Hematopoietic multipotent progenitor cell treated with erythropoietin and hydrocortisone succinate and interleukin-3 and kit ligand, for 4 days (in vitro differentiated cells): ENCODE measurements at regions not wholly inside any gene's neighbourhood (a gene's known extent, or its start where the extent isn't known, plus 50 kb on each side); places are given as distances from the start of the nearest gene placed in this dataset.

Experiments used
- DNase-seq: peaks from one replicate; pipeline ENCODE4 v3.0.0-alpha.2; 2015

DNA sequence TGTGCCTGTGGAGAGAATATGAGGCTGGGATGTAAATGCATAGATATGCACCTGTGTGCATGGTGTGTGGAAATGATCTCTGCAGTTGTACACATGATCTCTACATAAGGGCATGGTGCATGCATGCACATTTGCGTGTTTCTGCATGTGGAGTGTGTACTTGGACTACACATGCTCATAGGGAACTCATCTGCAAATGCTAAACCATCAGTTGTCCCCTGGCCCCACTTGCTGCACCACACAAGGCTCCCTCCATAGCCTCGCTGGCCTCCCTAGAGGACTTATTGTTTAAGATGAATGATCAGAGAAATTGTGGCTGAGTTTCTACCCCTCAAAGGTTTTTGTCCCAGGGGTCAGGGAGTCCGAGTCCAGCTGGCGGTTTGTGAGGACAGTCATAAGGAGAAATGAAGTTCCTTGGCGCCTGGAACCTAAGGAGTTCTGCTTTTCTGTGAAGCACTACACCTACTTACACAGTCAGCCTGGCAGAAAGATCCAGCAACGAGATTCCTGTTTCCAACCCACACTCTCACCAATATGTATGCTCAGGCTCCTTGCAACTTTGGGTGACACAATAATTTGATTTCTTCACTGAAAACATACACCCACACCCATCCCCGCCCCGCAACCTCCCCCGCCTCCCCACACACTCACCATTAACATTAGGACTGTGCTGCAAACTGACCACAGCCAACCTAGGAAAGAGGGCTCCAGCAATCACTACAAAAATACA lies 79.9 kb upstream of the CPEB4 start:
- DNase-seq: peak; percentile 37

GRCh38 chr5:173809014-173809413 lies 79.1 kb upstream of the CPEB4 start:
- DNase-seq: no peak

DNA sequence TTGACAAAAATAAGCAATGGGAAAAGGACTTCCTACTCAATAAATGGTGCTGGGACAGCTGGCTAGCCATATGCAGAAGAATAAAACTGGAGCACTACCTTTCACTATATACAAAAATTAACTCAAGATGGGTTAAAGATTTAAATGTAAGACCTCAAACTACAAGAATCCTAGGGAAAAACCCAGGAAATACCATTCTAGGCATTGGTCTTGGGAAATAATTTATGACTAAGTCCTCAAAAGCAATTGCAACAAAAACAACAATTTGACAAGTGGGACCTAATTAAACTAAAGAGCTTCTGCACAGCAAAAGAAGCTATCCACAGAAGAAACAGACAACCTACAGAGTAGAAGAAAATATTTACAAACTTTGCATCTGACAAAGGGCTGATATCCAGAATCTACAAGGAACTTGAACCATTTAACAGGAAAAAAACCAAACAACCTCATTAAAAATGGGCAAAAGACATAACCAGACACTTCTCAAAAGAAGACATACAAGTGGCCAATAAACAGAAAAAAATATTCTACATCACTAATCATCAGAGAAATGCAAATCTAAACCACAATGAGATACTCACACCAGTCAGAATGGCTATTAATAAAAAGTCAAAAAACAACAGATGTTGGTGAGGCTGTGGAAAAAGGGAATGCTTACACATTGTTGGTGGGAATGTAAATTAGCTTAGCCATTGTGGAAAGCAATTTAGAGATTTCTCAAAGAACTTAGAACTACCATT lies 75.2 kb upstream of the CPEB4 start:
- DNase-seq: no peak

DNA sequence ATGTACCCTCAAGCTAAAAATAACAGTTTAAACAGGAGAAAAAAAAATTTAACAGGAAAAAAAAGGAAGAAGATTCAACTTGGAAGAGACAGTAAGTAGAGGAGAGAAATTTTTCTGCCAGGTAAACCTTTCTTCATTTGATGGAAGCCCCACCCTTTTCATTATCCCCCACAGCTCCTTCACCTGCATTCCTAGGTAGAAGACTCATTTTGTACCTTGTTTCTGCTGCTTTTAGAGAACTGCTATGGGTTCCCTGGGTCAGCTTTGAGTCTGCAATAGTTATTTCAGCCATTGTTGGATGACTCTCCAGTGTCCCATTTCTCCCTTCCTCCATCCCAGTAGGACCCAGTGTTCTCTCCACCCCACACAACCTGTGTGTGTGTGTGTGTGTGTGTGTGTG lies 74.1 kb upstream of the CPEB4 start:
- no peak for DNase-seq

DNA sequence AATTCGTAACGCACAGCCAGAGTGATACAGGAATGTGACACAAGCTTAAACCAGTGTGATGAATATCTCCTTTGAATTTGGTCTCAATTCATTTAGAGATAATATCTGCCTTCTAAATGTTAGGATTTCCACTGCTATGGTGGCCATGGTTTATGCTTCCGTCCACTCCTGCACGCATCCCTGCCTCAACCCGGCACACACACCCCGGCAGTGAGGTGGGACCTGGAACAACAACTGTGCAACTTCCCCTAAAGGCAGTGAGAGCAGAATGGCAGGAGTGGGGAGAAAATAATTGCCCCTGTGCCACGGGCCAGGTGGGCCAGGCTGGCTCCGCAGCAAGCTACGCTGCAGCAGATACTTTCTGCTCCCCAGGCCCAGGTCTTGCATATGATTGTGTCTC lies 72.6 kb upstream of the CPEB4 start:
- no peak for DNase-seq

DNA sequence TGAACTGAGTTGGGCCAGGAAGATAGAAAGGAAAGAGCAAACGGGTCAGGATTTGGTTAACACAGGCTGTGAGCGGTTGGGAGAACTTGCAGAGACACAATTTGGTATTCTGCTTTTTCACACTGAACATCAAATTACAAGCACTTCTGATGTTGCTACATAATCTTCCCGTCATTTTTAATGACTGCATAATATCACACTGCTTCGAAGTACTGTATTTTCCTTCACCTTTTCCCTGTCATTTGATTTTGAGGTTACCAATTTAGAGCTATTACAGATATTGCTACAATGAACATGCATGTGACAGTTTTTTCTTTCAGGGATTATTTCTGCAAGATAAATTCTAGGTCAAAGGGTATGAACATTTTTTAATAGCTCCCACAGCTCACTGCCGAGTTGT lies 71.4 kb upstream of the CPEB4 start:
- DNase-seq: no peak

GRCh38 chr5:173817561-173817960 lies 70.6 kb upstream of the CPEB4 start:
- no peak for DNase-seq

GRCh38 chr5:173819521-173819920 lies 68.6 kb upstream of the CPEB4 start:
- DNase-seq: no peak

- DNase-seq: no peak
Measured at GRCh38 chr5:173823274-173823644, 64.9 kb upstream of the CPEB4 start.

DNA sequence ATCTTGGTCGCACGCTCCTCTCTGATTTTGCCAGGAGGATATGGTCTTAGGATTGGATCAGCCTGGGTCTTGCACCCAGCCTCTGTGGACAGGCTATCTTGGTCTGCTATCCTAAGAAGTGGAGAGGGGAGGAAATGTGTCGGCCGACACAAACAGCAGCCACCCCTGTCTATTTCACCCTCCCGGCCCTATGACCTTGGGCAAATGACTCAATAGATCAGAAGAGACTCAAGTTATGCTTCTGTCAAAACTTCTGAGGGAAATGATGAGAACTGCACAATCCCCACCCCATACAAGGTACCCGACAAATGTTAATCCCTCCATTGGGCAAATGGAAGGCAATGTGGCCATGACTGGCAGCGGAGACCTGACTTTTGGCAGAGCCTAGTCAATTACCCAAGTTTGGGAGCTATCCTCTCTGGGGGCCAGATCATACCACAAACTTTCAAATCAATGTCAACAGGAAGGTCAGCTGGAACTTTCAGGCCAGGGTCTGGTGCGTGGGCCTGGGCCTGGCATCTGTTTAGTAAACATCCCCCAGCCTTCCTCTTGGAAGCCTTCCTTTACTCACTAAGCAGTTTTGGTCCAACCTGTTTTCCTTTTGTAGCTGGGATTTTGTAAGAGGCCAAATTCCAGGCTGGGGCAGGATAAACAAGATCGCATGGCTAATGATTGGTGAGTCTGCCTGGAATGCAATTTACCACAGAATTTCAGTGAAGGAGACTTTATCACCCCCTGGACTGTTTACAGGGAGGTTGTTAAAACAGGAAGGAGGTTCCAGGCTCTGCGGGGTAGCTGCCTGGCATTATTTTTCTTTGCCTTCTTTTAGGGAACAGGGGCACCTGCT lies 64.2 kb upstream of the CPEB4 start:
- DNase-seq: no peak

- no peak for DNase-seq
Measured at GRCh38 chr5:173825215-173825865, 62.8 kb upstream of the CPEB4 start.

DNA sequence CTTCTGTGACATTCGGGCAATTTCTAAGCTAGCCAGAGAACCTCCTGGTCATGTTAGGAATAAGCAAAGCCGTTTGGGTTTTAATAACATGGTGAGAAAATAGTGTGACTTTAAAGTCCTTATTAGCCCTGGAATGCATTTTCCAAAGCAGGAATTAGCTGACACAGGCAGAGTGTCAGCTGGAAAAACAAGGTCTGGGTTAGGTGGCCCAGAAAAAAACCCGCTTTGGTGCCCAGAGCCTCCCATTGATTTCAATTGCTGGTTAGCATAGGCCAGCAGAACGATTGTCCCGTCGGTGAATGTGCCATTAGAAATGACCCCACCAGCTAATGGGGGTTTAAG lies 62.1 kb upstream of the CPEB4 start:
- no peak for DNase-seq

GRCh38 chr5:173826428-173827350 lies 61.5 kb upstream of the CPEB4 start:
- DNase-seq: no peak

DNA sequence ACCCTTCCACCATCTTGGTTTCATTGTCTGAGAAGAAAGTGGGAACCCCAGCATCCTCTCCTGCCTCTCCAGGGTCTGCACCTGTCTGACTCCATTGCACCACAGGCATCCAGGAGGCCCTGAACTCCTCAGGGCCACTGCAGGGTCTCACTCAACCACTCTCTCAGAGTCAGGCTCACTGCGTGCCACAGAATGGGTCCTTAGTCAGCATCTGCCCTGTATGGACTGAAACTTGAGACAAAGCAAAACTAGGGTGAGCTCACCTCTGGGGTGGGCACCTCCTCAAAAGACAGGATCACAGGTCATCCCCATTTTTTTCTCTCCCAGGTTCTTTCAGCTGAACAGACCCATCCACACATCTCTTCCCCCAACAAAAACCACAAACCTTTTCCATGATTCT lies 59.2 kb upstream of the CPEB4 start:
- DNase-seq: no peak

DNA sequence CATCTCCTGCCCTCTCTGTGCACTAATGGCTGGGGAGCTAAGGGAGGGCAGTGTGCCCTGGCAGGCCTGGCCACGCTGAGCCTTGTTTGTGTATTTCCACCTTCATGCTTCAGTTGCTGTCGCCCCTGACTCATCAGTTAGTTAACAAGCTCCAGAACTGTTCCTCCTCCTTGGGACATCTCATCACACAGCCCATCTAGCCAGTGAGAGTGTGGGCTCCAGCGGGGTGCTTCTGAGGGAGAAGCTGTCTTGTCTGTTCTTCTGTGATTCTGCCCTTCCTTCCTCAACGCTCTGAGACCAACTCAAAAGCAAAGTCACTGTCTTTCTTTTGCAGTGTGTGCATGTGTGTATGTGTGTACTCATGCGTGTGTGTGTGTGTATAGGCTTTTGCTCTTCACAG lies 58.3 kb upstream of the CPEB4 start:
- no peak for DNase-seq

DNA sequence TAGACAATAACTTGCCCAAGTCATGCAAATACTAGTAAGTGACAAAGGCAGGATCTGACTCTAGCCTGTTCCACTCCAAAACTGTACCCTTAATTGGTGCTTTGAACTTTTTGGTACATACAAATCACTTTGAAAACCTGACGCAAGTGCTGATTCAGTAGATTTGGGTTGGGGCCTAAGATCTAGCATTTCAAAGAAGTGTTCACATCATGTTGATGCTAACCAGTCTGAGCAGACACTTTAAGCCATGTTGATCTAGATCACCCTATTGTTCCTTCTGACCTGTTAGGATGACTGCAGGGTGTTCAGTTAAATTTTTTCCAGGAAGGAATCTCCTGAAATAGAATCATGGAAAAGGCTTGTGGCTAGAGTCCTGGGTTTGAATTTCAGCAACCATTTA lies 57.7 kb upstream of the CPEB4 start:
- no peak for DNase-seq

DNA sequence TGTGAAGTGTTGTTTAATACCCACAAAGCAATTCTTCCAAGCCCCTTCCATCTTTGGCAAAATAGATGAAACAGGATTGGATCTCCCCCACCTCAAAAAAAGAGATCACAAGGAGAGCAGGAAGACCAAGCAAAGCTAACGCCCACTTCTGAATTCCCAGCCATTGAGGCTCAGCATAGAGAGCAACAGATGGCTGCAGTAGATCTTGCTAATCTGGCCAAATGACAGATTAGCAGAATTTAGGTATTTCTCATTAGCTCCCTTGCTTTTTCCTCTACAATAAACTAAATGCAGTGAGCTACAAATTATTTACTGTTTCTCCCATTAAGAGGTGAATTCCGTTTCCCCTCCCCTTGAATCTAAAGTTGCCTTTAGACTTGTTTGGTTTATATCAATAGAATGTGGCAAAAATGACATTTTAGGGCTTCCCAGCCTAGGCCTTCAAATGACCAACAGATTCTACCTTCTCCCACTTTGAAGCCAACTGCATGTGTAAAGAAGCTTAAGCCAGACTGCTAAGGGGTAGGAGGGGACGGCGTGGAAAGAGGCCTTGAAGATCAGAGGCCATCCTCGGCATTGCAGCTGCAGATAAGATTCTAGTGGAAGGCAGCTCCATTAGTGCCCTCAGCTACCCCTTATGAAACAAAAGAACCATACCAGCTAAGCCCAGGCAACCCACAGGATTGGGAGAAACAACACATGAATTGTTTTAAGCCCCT lies 56.8 kb upstream of the CPEB4 start:
- peak; percentile 41 for DNase-seq

DNA sequence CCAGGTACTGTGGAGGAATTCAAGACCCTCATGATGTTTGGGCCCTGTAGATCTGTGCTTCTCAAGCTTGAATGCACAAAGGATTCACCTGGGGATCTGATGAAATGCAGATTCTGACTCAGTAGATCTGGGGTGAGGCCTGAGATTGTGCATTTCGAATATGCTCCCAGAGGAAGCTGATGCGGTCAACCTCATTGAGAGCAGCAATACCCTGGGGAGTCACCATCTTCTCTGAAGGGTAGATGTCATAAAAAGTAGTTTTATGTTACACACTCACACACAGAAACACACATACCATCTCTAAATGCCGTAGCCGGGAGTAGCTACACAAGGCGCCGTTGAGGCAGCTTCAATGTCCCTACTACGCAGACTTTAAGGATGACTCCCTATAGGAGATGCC lies 55.8 kb upstream of the CPEB4 start:
- DNase-seq: no peak

DNA sequence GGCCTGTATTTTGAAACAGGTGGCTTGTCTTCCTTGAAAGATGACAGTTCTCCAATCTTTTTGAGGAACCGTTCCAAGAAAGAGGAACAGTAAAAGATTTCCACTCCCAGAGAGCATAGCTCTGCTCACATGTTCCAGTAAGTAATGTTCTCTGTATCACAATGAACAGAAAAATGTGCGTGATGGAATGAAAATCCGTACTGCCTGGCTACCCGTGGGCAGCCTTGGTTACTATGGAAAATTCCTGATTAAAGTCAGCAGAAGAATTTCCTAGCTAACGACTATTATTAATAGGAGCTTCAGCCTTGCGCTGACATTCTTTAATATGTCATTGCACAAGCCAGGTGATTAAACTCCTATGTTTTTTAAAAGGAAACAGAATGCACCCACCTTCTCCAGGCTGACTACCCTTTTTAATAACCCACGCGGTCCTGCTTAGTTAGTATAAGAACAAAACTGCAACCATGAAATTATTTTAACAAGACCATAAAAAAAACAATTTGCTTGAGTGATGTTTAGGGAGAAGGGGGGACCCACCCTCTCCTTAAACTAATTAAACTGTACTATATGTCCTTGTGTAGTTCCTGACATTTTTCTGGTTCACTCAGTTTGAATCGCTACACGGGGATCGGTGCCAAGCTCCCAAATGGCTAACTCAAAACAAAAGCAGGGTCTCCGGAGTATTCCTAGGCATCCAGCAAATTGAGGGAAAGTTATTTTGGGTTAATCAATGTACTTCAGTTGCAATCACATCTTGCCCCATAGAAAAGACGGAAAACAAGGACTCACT lies 54.8 kb upstream of the CPEB4 start:
- no peak for DNase-seq

GRCh38 chr5:173834071-173834771 lies 53.9 kb upstream of the CPEB4 start:
- DNase-seq: no peak
